Natural killer cell (primary cell): ENCODE measurements at regions not wholly inside any gene's neighbourhood (a gene's known extent, or its start where the extent isn't known, plus 50 kb on each side); places are given as distances from the start of the nearest gene placed in this dataset.

Experiments used
- ATAC-seq, 3 donors: fragments of 150-1000 bp in 2 of 3; fragments of 200-7000 bp in 1 of 3; cut with Tn5 transposase; 1 replicate in 1 of 3; 2 replicates in 2 of 3; pipeline ENCODE4 v1.10.0; 2021; ENCODE audit warnings: mild to moderate bottlenecking in 2 of 3, moderate library complexity in 2 of 3
- DNase-seq, 2 donors: peaks; one replicate each; pipeline versions ENCODE4 v3.0.0 to v3.0.0-alpha.2; 2013 to 2021; ENCODE audit warnings: mixed read lengths in 1 of 2
- H3K27ac ChIP-seq: one replicate; pipeline ENCODE4 v1.5.1; 2013; ENCODE audit warnings: mild to moderate bottlenecking, low read length
- H3K27me3 ChIP-seq: one replicate; pipeline ENCODE4 v1.6.1; 2013; ENCODE audit warnings: low read length; ENCODE audit not compliant: control insufficient read depth, insufficient read depth
- H3K36me3 ChIP-seq: one replicate; pipeline ENCODE4 v1.6.1; 2013; ENCODE audit warnings: low read length; ENCODE audit not compliant: control insufficient read depth, insufficient read depth
- H3K4me1 ChIP-seq: one replicate; pipeline ENCODE4 v1.6.1; 2013; ENCODE audit warnings: low read length; ENCODE audit not compliant: control insufficient read depth, insufficient read depth
- H3K4me3 ChIP-seq: one replicate; pipeline ENCODE4 v1.5.1; 2013; ENCODE audit warnings: low read length
- H3K9me3 ChIP-seq: one replicate; pipeline ENCODE4 v1.6.1; 2013; ENCODE audit warnings: low read length; ENCODE audit not compliant: control insufficient read depth, insufficient read depth
- H3K27ac Mint-ChIP-seq, 2 donors: one replicate each; pipeline ENCODE4 v1.8.0; 2022; ENCODE audit warnings: mild to moderate bottlenecking in 2 of 2, mixed read lengths in 2 of 2, moderate library complexity in 1 of 2
- H3K27me3 Mint-ChIP-seq, 2 donors: one replicate each; pipeline ENCODE4 v1.8.0; 2022; ENCODE audit warnings: low read depth in 2 of 2, mixed read lengths in 2 of 2
- H3K36me3 Mint-ChIP-seq: one replicate; pipeline ENCODE4 v1.8.0; 2022; ENCODE audit warnings: mixed read lengths
- H3K4me1 Mint-ChIP-seq, 2 donors: one replicate each; pipeline ENCODE4 v1.8.0; 2022; ENCODE audit warnings: mixed read lengths in 2 of 2
- H3K4me3 Mint-ChIP-seq: one replicate; pipeline ENCODE4 v1.8.0; 2022; ENCODE audit warnings: mild to moderate bottlenecking, moderate library complexity, mixed read lengths
- H3K9me3 Mint-ChIP-seq, 2 donors: one replicate each; pipeline ENCODE4 v1.8.0; 2022; ENCODE audit warnings: mixed read lengths in 2 of 2
- CTCF ChIP-seq: fragments of 200-600 bp; IDR thresholded peaks from one replicate; pipeline ENCODE4 v1.8.0; 2022; ENCODE audit warnings: antibody characterized with exemption
- WGBS: methylation state at CpG from one replicate; pipeline ENCODE4 v1.1.7; 2013; ENCODE audit warnings: missing lambda C conversion rate; ENCODE audit not compliant: insufficient coverage; 5-methylcytosine and 5-hydroxymethylcytosine counted together
- intact Hi-C: fragments of 100-400 bp; cut with micrococcal nuclease; formaldehyde crosslinking; loops from one replicate; pipeline ENCODE4 v1.14.2; 2022

DNA sequence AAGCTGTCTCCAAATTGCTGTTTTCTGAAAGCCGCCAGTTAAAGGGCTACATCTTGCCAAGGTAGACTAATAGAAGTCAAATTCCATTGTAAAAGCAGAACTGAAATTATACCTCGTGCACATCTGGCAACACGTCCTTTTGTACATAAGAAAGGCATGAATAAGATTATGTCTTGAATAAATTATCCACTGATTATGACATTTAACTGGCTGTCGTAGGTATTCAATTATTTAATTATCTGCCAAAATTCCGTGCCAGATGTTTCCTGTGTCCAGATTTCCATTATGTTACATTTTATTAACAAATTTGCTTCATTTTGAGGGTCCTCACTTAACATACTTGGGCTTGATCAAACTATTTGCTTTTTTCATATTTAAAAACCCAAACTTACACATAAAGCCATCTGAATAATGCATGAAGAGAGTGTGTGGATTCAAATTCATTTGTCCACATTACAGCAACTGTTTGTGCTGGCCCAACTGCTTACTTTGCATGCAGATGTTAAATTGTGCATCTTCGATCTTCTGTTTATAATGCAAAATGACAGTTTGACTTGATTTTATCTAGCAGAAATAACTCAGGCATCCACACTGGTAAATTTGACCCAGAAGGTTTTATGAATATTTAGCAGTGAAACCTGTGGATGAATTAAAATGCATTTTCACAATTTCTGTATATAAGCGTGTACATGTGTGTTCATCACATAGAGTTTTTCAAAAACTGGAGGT, 701.5 kb downstream of the ZNF385D start:
- no peak overlapping the region for H3K27ac ChIP-seq
- TF ChIP-seq CTCF, result no peak
- H3K4me3 Mint-ChIP-seq, result no peak overlapping the region
- no peaks in the 10 kb centered on the region for H3K36me3 ChIP-seq
- no peaks in the 10 kb centered on the region for H3K4me1 Mint-ChIP-seq
- H3K4me1 ChIP-seq, result no peaks in the 10 kb centered on the region
- H3K4me3 ChIP-seq, result no peak overlapping the region
- no peaks in the 10 kb centered on the region for H3K36me3 Mint-ChIP-seq
- WGBS, result 80% methylated on average over 6 of the region's 7 CpGs
- DNase-seq, result no peak
- intact Hi-C loops, result no loop called here
- no peaks in the 10 kb centered on the region for H3K27me3 ChIP-seq
- ATAC-seq, result no peak
- no peak overlapping the region for H3K27ac Mint-ChIP-seq
- no peaks in the 10 kb centered on the region for H3K9me3 ChIP-seq
- H3K27me3 Mint-ChIP-seq, result no peaks in the 10 kb centered on the region
- peaks cover 8 to 18% of the 10 kb centered on the region in 2 donors for H3K9me3 Mint-ChIP-seq

- Histone ChIP-seq H3K9me3 (peaks cover 8% of the 10 kb centered on the region), H3K36me3 (no peaks in the 10 kb centered on the region), H3K27ac (no peak overlapping the region), H3K4me1 (no peaks in the 10 kb centered on the region), H3K27me3 (no peaks in the 10 kb centered on the region), H3K4me3 (no peak overlapping the region)
- ATAC-seq, result no peak
- DNase-seq, result no peak
- 14% methylated on average over 1 of the region's 1 CpG for WGBS
- no peak for TF ChIP-seq CTCF
- no peaks in the 10 kb centered on the region for H3K27me3 Mint-ChIP-seq
- H3K4me1 Mint-ChIP-seq, result no peaks in the 10 kb centered on the region
- peaks cover 7 to 22% of the 10 kb centered on the region in 2 donors for H3K9me3 Mint-ChIP-seq
- peaks cover 6% of the 10 kb centered on the region for H3K36me3 Mint-ChIP-seq
- no peak overlapping the region for H3K27ac Mint-ChIP-seq
- H3K4me3 Mint-ChIP-seq, result no peak overlapping the region
- intact Hi-C loops, result no loop called here
Measured at GRCh38 chr3:21043139-21043538, 707.9 kb downstream of the ZNF385D start.

DNA sequence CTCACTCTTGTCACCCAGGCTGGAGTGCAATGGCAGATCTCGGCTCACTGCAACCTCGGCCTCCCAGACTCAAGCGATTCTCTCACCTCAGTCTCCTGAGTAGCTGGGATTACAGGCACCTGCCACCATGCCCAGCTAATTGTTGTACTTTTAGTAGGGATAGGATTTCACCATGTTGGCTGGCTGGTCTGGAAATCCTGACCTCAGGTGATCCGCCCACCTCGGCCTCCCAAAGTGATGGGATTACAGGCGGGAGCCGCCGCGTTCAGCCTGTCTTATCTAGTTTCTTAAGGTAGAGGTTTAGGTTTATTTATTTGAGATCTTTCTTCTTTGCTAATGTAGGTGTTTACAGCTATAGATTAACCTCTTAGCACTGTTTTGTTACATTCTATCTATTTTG, 708.8 kb downstream of the ZNF385D start:
- 91% methylated on average over 6 of the region's 9 CpGs for WGBS
- Mint-ChIP-seq H3K4me1 (no peaks in the 10 kb centered on the region), H3K36me3 (peaks cover 6% of the 10 kb centered on the region)

More for the DNA sequence above, 708.8 kb downstream of the ZNF385D start:
- Histone ChIP-seq H3K4me1 (no peaks in the 10 kb centered on the region), H3K27me3 (no peaks in the 10 kb centered on the region), H3K36me3 (no peaks in the 10 kb centered on the region), H3K4me3 (no peak overlapping the region), H3K9me3 (peaks cover 8% of the 10 kb centered on the region), H3K27ac (no peak overlapping the region)
- Mint-ChIP-seq H3K27me3 (no peaks in the 10 kb centered on the region), H3K27ac (no peak overlapping the region), H3K9me3 (peaks cover 6 to 27% of the 10 kb centered on the region in 2 donors), H3K4me3 (no peak overlapping the region)
- DNase-seq, result no peak
- intact Hi-C loops, result no loop called here
- TF ChIP-seq CTCF, result no peak
- ATAC-seq, result no peak
